HG03520 (cell line): ENCODE measurements at regions not wholly inside any gene's neighbourhood (a gene's known extent, or its start where the extent isn't known, plus 50 kb on each side); places are given as distances from the start of the nearest gene placed in this dataset.
"Not testable (repeated sequence)": the region's sequence is repeated elsewhere in the genome, so short reads cannot be mapped to it uniquely, and the experiment has no call there.

Experiments used
- ATAC-seq: cut with Tn5 transposase; IDR thresholded peaks from one replicate; pipeline ENCODE4 v1.9.1; 2021; ENCODE audit warnings: mild to moderate bottlenecking, moderate library complexity; ENCODE audit not compliant: unreplicated experiment

DNA sequence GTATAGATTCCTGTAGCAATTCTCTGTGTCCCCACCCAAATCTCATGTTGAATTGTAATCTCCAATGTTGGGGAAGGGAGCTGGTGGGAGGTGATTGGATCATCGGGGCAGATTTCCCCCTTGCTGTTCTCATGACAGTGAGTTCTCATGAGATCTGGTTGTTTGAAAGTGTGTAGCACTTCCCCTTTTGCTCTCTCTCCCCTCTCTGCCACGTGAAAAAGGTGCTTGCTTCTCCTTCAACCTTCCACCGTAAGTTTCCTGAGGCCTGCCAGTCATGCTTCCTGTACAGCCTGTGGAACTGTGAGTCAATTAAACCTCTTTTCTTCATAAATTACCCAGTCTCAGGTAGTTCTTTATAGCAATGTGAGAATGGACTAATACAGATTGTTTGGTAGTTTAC, 175.3 kb upstream of the ACO1 start:
- ATAC-seq, result not testable (repeated sequence)

DNA sequence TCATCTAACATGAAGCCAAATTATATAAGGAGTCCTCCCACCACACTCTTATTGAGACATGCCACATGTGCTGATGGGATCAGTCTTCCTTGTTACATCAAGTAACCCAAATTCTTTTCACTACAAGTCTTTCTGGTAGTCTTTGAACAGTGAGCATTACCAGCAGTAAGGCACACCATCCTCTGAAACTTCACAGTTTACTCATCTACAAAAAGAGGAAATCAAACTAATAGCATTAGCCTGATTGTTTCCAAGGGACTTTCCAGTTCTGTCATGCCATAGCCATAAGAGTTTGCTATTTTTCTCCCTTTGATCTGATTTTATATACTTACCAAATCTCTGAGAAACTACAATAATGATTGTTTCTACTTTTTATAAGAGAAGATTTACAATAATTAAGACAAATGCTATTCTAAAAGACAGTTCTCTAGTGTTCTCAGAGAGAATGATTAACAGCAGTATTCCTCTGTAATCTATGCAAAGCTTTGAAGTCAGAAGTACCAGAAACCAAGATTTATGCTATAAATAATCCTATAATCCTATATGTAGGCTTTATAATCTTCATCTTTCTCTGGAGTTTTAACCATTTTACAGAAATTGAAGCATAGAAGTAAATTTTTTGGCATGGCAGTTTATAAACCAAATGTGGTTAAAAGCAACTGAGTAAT, 166.2 kb upstream of the ACO1 start:
- peak; percentile 99 for ATAC-seq

DNA sequence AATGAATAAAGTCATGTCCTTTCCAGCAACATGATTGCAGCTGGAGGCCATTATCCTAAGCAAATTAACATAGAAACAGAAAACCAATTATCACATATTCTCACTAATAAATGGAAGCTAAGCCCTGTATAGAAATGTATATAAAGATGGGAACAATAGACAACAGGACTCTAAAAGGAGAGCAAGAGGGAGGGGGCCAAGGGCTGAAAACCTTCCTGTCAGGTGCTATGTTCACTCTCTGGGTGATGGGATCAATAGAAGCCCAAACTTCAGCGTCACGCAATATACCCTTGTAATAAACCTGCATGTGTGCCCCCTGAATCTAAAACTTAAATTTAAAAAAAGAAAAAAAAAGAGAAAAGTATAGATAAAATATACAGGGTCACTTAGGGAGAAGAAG, 163.7 kb upstream of the ACO1 start:
- ATAC-seq, result no peak

DNA sequence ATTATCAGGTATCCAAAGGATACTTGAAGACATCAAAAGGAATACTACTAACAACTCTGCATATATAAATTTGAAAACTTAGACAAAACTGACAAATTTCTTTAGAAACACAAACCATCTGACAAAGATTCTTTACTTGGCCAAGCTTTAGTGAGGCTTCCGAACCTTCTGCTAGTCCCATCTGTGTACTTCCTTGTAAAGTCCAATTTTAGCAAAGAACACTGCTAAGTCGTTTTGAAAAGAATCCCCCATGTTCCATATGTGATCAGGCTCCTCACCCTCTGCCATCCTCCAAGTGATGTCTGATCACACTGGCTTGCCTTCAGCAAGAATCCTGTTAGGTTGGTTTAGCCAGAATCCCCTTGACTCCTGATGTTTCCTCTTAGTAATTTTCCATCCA, 150.0 kb upstream of the ACO1 start:
- ATAC-seq, result no peak

DNA sequence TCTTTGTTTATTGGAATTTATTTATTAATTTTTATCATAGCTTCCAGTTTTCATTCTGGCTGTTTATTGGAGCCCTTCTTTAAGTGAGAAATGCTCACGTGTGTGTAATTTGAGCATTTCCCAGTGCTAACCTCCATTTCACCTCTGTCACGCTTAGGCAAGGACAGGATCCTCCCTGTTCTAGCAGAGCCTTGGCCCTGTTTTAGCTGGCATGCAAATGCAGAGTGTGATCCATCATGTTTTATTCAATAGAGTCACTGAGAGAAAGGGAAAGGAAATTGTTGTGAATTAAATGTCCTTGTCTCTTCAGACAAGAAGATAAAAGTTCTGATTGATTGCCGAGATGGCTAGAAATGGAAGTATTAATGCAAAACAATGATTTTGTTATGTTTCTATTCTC, 137.3 kb upstream of the ACO1 start:
- ATAC-seq, result no peak

DNA sequence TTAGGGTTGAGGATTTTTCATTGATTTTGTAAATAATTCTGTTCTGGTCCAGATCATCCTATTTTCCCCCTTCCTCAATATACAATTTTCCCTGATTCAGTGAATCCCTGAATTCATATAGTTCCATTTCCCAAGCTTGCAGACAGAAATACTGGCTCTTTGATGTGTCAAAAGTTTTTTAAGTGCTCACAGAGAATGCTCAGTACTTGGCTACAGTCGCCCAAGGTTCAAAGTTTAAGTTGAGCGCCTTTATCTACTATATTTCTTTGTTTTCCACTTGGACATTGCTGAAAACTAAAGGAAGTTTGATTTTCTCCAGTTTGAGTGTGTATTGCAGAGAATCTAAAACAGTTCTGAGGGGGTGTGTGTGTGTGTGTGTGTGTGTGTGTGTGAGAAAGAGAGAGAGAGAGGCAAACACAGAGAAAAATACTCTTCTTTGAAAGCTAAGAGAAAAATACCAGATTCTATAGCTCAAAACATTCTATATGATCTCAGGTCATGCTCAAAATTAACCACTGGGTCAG, 136.2 kb upstream of the ACO1 start:
- no peak for ATAC-seq

DNA sequence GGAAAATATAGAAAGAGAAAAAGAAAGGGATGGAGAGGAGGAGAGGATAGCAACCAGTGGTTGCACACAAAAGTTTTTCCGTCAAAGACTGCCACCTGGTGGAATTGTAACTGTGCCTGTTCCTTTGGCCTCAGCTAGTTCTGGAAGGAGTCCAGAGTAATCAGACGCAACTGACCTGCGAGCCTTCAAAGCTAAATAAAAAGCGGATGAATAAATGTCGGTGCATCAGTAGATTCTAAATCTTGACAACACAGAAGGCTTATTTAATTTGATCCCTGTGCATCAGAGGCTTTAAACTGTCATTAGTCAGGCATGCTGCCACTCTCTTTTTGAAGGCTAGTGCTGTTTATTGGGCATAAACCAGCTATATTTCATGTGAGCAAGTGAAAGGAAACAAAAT, 132.9 kb upstream of the ACO1 start:
- peak; percentile 88 for ATAC-seq

DNA sequence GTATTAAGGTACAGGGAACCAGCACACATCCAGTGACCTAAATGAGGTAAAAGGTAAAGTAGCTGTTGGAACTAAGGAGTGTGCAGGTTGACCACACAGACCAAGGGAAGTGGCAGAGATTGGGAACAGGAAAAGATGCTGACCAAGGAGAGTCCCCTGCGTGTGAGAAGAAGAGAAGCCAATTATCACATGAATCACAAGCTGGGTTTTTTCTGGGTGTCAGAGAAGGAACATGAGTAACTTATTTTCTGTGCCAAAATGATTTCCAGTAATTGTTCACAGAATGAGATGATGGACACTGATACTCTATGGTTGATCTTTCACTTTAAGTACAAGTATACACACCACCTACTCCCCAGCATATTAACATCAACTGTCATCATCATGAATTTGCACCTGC, 130.7 kb upstream of the ACO1 start:
- ATAC-seq, result no peak

DNA sequence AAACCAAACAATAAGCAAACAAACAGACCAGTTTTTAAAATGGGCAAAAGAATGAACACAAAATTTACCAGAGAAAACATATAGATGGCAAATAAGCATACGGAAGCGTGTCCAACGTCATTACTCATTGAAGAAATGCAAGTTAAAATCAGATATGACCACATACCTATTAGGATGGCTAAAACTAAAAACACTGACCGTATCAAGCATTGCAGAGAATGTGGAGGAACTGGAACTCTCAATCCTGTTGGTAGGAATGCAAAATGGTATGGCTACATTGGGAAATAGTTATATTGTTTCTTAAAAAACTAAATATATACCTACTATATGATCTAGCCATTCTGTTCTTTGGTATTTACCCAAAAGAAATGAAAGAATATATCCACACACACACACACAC, 129.4 kb upstream of the ACO1 start:
- no peak for ATAC-seq

DNA sequence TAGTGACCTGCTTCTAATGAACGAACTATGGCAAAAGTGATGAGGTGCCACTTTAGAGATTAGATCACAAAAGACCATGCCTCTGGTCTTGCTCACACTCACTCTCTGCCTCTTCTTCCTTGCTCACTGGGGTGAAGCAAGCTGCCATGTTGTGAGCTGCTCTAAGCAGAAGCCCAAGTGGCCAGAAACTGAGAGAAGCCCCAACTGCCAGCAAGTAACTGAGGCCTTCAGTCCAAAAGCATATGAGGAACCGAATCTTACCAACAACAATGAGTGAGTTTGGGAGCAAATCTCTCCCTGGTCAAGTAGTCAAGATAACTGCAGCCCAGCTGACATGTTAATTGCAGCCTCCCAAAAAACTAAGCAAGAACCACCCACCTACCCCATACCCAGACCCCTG, 126.0 kb upstream of the ACO1 start:
- ATAC-seq, result no peak

DNA sequence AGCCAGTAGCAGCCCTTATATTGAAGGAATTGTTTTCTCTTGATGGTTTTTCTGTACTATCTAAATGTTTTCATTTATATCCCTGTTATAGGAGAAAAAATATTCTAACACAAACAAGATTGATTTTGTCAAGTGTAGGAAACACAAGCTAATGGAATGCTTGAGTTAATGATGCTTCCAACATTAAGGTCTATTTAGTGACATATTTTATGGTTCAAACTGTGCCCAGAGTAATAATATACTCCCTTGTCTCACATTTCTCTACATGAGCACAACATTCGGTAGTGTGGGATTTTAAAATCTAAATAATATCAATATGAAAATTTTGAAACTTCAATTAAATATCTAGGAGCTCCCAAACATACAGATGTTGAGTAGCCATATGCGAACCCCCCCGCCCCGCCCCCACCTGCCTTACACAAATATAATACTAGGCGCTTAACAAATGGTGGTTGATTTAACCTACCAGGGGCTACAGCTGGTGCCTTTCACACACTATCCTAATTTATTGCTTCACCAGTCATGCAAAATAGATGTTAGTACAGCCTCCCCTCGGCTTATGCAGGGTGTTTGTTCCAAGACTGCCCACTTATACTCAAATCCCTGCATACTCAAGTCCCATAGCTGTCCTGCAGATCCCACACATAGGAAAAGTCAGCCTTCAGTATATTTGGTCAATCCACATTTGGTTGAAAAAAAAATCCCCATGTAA, 124.1 kb upstream of the ACO1 start:
- no peak for ATAC-seq

DNA sequence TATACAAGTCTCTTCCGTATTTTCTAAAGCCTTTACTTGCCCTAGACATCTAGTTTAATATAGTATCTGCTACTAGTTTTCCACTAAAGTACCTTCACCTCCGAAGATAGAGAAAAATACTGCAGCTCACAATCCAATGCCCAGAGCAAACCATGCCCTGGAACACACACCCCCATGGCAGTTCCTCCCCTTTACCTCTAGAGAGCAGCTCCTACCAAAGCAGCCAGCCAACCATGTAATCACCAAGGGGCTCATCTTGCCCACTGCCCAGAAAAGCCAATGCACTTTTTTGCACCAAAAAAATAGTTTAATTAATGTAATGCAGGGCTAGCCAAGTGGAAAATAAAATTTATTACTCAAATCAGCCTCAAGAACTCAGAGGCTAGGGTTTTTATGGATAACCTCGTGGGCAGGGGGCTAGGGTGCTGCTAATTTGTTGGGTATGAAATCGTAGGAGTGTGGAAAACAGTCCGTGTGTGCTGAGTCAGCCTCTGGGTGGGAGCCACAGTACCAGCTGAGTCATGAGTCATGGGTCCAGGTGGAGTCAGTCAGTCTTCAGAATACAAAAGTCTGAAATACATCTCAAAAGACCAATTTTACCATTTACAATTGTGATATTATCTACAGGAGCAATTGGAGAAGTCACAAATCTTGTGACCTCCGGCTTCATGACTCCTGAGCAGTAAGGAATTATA, 120.1 kb upstream of the ACO1 start:
- no peak for ATAC-seq

DNA sequence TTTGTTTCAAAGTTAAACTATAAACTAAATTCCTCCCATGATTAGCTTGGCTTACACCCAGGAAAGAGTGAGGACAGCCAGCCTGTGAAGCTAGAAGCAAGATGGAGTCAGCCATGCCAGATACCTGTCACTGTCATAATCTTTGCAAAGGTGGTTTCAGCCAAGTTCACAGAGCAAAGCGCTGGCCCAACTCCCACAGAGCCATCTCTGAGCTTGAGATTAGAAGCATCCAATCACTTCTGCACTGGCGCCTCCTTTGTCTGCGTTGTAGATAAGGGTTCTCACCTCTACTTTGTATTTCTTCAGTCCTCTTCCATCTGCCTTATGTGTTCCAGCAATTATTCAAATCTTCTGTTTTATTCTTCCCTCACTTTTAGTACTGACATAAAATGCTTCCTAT, 119.4 kb upstream of the ACO1 start:
- no peak for ATAC-seq

DNA sequence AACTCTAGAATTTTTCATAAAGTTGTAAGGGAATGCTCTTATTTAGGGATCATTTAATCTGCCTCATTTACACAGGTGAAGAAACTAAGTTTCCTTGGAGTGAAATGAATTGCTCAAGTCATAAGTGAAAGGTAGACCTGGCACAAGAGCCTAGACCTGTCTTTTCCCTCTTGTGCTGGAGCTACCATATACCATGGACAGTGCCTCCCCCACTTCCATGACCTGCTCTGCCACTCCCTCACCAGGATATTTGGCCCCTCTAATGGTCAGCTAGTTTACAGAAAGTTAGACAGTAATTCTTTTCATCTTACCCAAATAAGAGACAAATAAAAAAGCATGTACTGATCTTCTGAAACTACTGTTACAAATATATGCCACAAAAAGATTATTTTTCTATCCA, 105.5 kb upstream of the ACO1 start:
- ATAC-seq, result no peak

DNA sequence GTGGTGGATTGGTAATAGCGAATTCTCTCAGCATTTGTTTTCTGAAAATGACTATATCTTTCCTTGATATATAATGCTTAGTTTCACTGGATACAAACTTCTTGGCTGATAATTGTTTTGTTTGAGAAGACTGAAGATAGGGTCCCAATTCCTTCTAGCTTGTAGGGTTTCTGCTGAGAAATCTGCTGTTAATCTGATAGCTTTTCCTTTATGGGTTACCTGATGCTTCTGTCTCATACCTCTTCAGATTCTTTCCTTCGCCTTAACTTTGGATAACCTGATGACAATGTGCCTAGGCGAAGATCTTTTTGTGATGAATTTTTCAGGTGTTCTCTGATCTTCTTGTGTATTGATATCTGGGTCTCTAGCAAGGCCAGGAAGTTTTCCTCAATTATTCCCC, 94.7 kb upstream of the ACO1 start:
- ATAC-seq, result no peak

DNA sequence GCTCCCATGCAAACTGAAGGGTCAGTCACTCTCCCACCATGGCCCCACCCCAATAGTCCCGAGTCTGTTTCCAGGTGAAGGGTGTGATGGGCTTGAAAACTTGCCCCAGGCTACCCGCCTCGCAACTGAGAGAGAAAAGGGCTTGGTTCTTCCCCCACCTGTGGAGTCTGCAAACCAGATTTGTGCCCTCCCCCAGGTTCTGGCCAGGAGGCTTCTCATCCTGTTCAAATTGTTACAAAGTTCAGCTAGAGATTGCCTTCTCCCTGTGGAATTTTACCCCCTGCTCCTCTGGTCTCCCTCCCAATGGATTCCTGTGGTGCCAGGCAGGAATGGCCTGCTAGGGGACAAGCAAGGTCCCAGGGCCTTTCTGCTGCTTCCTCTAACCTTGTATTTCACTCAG, 93.1 kb upstream of the ACO1 start:
- ATAC-seq, result no peak

DNA sequence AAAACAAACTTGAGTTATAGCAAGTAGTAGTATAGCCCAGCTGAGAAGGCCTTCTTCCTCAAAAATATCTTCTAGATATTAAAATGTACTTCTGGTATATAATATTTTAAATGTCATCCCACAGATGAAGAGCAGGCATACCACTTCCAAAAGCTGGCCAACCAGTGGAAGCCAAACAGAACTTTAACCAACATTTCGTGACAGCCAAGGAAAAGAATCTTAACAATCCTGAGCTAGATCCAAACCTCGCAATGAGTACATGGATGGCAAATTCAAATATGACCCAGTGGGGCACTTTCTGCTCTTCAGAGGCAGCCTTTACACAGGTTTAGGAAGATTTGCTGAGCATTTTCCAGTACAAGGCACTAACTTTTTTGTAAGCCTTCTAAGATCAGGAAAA, 91.8 kb upstream of the ACO1 start:
- ATAC-seq, result no peak

DNA sequence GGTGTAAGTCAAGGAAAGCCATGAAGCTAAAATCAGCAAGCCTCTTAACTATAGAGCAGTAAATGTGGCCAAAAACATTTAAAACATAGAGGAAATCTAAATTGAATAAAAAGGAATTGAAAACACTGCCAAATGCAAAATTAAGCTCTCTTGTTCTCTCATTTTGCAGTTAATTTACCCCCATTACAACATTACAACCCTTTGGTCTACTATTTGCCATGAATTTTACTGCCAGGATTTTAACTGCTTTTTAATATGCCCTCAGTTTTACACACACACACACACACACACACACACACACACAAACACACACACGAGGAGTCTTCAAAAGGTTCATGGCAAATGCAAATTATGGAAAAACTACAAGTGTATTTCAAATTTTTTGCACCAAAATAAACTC, 91.4 kb upstream of the ACO1 start:
- ATAC-seq, result no peak

DNA sequence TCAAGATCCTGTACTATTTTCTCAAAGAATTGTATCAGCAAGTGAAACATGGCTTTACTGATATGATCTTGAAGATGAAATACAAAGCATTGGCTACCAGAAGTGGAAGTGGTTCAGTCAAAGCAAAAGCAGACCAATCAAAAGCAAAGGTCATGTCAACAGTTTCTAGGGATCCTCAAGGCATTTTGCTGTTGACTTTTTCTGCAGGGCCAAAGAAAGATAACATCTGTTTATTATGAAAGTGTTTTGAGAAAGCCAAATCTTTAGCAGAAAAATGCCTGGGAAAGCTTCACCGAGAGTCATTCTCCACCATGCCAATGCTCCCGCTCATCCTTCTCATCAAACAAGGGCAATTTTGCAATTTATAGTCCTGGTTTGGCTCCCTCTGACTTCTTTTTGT, 90.3 kb upstream of the ACO1 start:
- ATAC-seq, result no peak

DNA sequence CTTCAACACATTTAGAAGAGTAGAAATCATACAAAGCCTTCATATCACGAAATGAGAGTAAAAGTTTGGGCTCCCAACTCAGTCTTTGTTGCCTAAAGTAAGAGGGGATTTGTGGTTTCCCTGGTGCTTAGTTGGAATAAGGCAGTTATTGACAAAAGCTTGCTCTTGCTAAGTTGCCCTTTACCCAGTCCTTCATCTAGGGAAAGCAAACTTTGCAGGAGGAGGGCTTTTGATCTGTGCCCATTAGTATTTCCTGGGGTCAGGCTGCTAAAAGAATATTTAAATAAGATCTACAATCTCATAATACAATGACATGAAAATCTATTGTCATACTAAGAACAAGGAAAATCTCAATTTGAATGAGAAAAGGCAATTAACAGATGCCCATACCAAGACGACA, 84.1 kb upstream of the ACO1 start:
- ATAC-seq, result no peak

DNA sequence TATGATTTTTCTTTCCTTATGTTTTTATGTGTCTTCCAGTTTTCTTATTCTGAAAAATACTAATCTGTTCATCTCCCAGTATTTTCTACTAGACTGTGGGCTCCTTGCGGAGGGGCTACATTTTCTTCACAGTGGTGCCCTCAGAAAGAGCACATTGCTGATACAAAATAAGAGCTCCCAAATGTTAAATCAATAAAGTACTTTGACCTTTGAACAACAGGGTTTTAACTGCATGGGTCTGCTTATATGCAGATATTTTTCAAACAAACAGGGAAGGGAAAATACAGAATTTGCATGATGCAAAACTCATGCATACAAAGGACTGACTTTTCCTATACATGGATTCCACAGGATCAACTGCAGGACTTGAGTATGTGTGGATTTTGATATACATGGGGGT, 79.9 kb upstream of the ACO1 start:
- no peak for ATAC-seq

DNA sequence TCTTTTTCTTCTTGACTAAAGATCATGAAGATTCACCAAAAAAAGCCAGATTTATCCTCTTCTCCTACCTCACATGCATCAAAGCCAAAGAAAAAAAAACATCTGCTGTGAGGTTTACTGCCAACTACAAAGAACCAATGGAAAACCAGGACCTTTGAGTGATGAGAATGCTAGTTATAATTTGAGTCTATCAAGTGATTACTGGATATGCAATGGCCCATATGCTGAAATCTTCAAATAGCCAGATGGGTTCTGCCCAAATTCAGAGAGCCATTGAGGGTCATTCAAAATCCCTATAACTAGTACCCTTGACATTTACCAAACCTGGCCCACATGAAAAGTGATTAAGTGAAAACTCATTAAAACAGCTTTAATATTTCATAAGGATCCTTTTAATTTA, 78.4 kb upstream of the ACO1 start:
- ATAC-seq, result no peak
